Urothelium cell line (cell line): ENCODE measurements at regions not wholly inside any gene's neighbourhood (a gene's known extent, or its start where the extent isn't known, plus 50 kb on each side); places are given as distances from the start of the nearest gene placed in this dataset.

Experiments
- DNase-seq: peaks from one replicate; pipeline ENCODE4 v3.0.0; 2011; ENCODE audit warnings: low spot score, mixed read lengths
- FAIRE-seq: peaks from 2 replicates; lab custom pipeline; 2011; peaks lifted over from hg19 to GRCh38; lab: Jason Lieb, UNC

DNA sequence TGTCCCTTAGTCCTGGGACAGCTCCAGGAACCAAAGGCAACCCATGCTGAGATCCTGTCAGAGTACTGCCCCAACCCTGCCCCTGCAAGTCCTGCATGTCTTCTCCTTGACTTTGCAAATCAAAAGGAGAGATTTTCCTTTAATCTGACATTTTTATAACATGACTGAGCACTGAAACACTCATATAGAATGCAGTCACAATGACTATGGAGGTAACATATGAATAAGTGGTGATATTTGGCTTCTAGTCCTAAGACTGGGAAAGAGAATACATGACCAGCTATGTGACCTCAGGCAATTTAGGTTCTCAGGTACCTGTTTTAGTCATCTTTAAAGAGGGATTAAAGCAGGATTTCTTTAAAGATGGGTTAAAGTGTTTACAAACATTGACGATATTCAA, 941.6 kb upstream of the CDH8 start:
- FAIRE-seq (no peak), DNase-seq (no peak)

DNA sequence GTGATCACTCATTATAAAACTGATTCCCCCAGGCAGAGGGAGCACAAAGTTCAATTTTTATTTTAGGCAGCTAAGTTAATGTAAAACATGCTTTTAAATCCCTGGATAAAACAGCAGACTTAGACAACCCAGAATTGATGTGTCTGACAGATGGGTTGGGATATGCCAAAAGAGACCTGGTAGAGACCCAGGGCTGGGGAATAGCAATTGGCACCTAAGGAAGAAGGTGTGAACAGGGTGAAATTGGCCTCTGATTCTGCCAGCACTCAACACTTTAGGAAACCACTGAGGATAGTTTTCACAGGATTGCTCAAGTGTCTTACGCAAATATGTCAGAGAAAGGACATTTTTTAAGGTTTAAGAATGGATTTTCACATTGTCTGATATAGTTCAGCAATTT, 938.2 kb upstream of the CDH8 start:
- DNase-seq (no peak), FAIRE-seq (no peak)

- DNase-seq (no peak), FAIRE-seq (no peak)
Observed at GRCh38 chr16:62970851-62971250, 934.6 kb upstream of the CDH8 start.

- no peak for FAIRE-seq
- no peak for DNase-seq
Observed at GRCh38 chr16:62969711-62970318, 933.6 kb upstream of the CDH8 start.

- DNase-seq (no peak), FAIRE-seq (no peak)
Observed at GRCh38 chr16:62967611-62968010, 931.4 kb upstream of the CDH8 start.

- DNase-seq, result no peak
- FAIRE-seq, result no peak
Observed at GRCh38 chr16:62967163-62967562, 930.9 kb upstream of the CDH8 start.

GRCh38 chr16:62966626-62967025, 930.4 kb upstream of the CDH8 start:
- FAIRE-seq (no peak), DNase-seq (no peak)

DNA sequence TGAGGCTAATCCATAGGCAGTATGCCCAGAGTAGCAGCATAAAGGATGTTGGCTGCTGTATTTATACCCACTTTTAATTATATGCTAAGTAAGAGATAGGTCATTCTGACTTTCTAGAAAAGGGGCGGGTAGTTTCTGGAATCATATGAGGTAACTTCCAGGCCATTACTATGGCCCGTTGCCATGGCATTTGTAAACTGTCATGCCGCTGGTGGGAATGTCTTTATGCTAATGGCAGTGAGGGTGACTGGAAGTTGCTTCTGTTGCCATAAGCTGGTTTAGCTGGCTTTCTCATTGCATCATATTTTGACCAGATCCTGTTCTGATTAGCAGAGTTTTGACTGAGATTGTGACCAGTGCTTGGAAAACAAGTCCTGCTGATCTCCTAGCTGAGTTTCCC, 929.6 kb upstream of the CDH8 start:
- DNase-seq, result no peak
- FAIRE-seq, result no peak

GRCh38 chr16:62963846-62964245, 927.6 kb upstream of the CDH8 start:
- FAIRE-seq (no peak), DNase-seq (no peak)

DNA sequence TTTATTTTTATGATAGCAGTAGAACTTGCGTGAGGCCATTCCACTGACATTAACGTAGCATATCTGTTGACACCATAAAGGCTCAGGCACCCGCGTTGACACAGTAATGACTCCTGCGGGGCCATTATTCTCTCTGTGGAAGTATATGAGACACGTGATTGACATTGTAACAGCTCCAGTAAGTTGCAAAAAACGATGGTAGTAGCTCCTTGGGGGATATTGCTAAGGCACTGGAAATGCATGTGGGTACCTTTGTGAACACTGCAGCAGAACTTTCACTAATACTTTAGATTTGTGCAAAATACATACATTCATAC, 918.8 kb upstream of the CDH8 start:
- no peak for FAIRE-seq
- DNase-seq, result no peak

DNA sequence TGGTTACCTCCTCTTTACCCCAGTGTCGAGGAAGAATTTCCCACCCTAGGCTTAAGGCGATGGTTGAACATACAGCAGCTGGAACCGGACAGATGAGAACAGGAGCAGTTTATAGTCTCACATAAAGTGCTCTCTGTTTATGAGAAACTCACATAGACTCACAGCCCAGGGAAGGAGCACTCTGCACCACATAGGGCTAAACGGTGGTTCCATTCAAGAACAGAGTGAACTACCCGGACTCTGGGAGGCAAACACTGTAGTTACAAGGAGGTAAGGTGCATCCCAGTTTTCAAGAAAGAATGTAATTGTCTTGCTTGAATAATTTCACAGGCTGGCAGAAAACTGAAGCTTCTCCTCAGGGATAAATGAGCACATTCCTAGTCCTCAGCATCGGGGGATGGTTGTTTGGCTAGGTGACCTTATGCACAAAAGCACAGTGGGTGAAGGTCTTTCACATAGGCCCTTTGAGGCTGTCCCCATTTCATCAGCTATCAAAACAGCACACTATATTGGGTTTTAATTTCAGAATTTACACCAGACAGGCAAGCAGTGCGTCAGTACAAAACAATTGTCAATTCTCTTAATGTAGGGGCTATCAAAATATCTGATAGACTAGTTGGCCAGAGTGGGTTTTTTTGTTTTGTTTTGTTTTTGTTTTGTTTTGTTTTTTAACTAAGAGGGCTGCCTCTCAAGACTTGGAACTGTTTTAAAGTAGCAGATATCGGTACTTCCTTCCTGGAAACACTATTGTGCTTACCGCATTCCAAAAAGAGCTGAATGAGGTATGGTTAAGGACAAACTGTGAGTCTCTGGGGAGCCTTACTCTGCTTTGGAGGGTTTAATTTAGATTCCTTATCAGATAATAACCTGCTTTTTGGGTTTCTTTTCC, 918.1 kb upstream of the CDH8 start:
- FAIRE-seq (no peak), DNase-seq (no peak)

GRCh38 chr16:62950351-62950750, 914.1 kb upstream of the CDH8 start:
- FAIRE-seq, result no peak
- no peak for DNase-seq

DNA sequence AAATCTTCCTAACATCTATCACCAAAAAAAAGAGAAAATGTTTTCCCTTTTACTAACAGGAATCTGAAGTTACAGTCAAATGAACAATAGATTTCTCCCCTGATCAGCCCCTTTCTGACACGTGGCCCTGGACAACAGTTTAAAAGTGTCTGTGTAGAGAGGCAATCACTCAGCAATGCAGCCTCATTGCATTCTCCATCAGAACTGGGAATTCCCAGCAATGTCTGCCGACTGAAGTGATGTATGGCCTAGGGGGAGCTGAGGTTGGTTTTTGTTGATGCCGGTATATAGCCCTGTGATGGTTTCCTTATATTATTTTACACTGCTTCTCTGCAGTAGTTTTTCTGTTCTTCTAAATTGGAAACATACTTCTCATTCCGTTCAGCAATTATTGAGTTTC, 904.3 kb upstream of the CDH8 start:
- FAIRE-seq (no peak), DNase-seq (no peak)

DNA sequence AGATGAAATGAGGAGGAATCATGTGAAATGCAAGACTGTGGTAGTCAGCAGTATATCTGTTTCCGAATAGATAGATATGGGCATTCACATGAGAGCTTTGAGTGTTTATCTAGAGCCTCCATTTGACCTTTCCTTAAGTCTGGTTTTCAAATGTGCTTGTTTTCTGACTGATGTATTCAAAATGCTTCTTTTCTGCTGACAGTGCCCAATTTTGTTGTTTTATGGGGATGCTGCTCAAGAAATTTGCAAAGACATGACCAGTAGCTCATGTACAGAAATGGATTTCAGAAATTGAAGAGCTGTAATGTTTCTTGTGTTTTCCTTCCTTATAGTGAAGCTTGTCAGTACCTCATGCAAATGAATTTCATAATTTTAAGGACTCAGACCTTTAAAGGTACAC, 903.4 kb upstream of the CDH8 start:
- FAIRE-seq (no peak), DNase-seq (no peak)

GRCh38 chr16:62933929-62934328, 897.7 kb upstream of the CDH8 start:
- FAIRE-seq (no peak), DNase-seq (no peak)

DNA sequence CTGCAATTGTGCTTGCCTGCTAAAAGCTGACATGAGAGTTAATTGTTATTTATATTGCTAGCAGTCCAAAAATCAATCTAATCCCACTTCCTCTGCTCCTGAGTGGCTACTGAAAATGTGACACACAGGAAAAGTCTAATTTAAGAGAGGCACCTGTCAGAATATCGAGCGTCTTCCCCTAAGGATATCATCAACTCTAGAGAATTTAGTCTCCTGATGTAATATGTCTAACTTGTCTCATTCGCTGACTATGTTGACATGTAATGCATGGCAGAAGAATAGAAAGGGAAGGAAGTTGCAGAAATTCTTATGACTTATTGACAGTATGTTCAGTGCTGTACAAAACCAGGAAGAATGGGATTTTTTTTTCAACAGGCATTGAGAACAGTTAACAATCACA, 893.4 kb upstream of the CDH8 start:
- DNase-seq (no peak), FAIRE-seq (no peak)

GRCh38 chr16:62927122-62927521, 890.9 kb upstream of the CDH8 start:
- DNase-seq, result no peak
- no peak for FAIRE-seq

GRCh38 chr16:62926121-62926801, 890.0 kb upstream of the CDH8 start:
- FAIRE-seq, result no peak
- DNase-seq, result no peak

DNA sequence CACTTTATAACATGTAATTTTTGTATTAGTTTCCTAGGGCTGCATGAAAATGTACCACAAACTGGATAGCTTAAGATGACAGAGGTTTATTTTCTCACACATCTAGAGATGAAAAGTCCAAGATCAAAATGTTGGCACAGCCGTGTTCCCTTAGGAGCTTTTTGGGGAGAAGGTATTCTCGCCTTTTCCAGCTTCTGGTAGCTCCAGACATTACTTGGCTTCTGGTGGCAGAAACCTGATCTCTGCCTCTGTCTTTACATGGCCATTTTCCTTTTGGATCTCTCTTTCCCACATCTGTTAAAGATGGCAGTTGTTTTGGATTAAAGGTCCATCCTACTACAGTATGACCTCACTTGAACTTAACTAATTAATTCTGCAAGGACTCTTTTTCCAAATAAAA, 885.7 kb upstream of the CDH8 start:
- DNase-seq, result no peak
- no peak for FAIRE-seq

DNA sequence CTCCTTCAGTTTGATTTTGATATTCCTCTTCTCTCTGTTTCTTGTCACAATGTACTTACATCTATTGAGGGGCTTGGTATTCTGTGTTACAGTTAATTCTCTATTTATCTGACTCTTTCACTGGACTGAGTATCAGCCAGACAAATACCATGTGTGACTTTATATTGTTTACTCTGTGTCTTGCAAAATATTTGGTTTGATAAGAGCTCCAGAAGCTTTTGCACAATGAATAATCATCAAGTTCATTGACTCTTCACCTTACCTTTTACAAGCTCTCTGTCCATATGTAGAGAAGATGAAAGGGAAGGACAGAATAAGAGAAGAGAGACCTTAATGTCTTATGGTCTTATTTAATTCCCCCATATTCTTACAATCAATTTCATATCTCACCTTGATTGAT, 877.7 kb upstream of the CDH8 start:
- no peak for DNase-seq
- no peak for FAIRE-seq

- FAIRE-seq (no peak), DNase-seq (no peak)
Observed at GRCh38 chr16:62913333-62913732, 877.1 kb upstream of the CDH8 start.

DNA sequence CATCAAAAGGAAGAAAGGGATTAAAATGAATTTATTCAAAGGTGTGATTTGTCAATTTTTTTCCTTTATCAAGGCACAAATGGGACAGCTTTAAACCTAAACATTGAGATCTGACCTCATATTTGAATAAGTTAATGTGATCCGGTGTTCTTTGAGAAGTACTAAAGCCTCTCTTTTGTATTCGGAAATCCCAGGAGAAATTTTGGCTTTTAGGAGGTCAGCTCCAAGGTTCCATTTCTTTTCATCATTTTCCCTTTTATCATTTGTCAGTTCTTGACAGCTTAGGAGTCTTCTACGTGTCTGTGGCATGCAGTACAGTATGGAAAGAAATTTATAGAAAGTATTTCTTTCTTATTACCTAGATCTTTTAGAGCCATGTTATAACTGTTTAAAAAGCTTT, 873.4 kb upstream of the CDH8 start:
- no peak for FAIRE-seq
- no peak for DNase-seq
